Body of pancreas (tissue), 4 donors: ENCODE measurements at regions not wholly inside any gene's neighbourhood (a gene's known extent, or its start where the extent isn't known, plus 50 kb on each side); places are given as distances from the start of the nearest gene placed in this dataset.

Source experiments
- POLR2A ChIP-seq, 3 donors: fragments of 450-650 bp; IDR thresholded peaks; one replicate each; pipeline ENCODE4 v1.6.1; 2016; ENCODE audit warnings: antibody characterized with exemption in 3 of 3, mild to moderate bottlenecking in 2 of 3
- TF ChIP-seq, protein P1 (sequence below), 7 experiments: fragments of 450-650 bp in 4 of 7; fragments of 200-600 bp in 3 of 7; sonication (generic) in 3 of 7; IDR thresholded peaks; one replicate each; pipeline ENCODE4 v1.5.1; 2016 to 2019; ENCODE audit warnings: antibody characterized with exemption in 7 of 7

DNA sequence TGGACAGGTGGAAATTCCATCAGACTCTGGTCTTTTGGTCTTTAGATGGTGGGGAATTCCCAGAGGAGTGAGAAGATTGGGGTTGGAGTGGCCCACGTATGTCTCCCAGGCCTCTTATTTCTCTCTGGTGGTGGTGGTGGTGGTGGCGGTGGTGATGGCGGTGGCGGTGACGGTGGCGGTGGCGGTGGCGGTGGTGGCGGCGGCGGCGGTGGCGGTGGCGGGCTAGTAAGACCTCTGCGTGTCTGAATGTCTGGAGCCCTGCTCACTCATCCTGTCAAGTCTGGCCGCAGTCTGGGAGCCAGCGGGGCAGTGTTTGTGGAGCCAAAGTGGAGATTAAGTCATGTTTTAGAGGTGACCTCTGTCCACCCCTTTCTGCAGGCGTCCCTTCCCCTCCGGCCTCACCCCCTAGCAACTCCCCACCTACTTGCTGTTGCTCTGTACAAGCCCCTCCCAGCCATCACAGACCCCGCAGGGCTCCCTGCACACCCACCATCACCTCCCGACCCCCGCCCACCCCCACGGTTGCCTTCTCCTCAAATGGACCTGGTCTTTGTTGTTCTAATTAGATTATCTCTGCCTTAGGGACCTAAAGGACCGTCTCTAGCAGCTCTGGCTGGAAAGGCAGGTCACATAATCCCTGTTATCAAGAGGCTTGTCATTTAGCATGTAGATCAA is 165.0 kb upstream of the TBX20 start:
- TF ChIP-seq, protein P1, sequence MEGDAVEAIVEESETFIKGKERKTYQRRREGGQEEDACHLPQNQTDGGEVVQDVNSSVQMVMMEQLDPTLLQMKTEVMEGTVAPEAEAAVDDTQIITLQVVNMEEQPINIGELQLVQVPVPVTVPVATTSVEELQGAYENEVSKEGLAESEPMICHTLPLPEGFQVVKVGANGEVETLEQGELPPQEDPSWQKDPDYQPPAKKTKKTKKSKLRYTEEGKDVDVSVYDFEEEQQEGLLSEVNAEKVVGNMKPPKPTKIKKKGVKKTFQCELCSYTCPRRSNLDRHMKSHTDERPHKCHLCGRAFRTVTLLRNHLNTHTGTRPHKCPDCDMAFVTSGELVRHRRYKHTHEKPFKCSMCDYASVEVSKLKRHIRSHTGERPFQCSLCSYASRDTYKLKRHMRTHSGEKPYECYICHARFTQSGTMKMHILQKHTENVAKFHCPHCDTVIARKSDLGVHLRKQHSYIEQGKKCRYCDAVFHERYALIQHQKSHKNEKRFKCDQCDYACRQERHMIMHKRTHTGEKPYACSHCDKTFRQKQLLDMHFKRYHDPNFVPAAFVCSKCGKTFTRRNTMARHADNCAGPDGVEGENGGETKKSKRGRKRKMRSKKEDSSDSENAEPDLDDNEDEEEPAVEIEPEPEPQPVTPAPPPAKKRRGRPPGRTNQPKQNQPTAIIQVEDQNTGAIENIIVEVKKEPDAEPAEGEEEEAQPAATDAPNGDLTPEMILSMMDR (IDR thresholded peaks at IDR 0.05): no peak
- TF ChIP-seq POLR2A (IDR thresholded peaks at IDR 0.05): no peak
